Caco-2 (cell line): ENCODE measurements at regions not wholly inside any gene's neighbourhood (a gene's known extent, or its start where the extent isn't known, plus 50 kb on each side); places are given as distances from the start of the nearest gene placed in this dataset.

ENCODE experiments used
- BruUV-seq: library from RNA; stranded (reverse); fragments of 400-500 nt; replicated peaks from 2 replicates; lab custom pipeline; 2021; lab: Mats Ljungman, UMichigan
- CTCF ChIA-PET: fragments of 300-600 bp; sonication (Branson Sonifier 250); formaldehyde crosslinking; loops from one replicate; lab custom pipeline; 2022; ENCODE audit warnings: antibody characterized with exemption; lab: Charles Lee
- POLR2A ChIA-PET: fragments of 300-600 bp; sonication (Branson Sonifier 250); formaldehyde crosslinking; loops from one replicate; lab custom pipeline; 2022; ENCODE audit warnings: antibody characterized with exemption; lab: Charles Lee
- DNase-seq, 2 experiments: peaks; one replicate each; pipeline versions ENCODE4 v3.0.0 to v3.0.0-alpha.2; 2020 to 2022
- H3K27me3 ChIP-seq: replicated peaks from 2 replicates; pipeline ENCODE4 v1.6.0; 2011; ENCODE audit warnings: low read length; ENCODE audit not compliant: control insufficient read depth, insufficient read depth
- H3K36me3 ChIP-seq: 2 replicates; pipeline ENCODE4 v1.5.1; 2011; ENCODE audit warnings: low read length; ENCODE audit not compliant: control insufficient read depth, insufficient read depth
- H3K4me1 ChIP-seq: fragments of 250-450 bp; sonication (Bioruptor Pico); 2 replicates; pipeline ENCODE4 v1.5.1; 2020; ENCODE audit warnings: mild to moderate bottlenecking
- H3K4me3 ChIP-seq: 2 replicates; pipeline ENCODE4 v1.5.1; 2011; ENCODE audit warnings: low read depth, mild to moderate bottlenecking, control low read depth, low read length
- H3K9me3 ChIP-seq: fragments of 250-450 bp; sonication (Bioruptor Pico); 2 replicates; pipeline ENCODE4 v1.5.1; 2020; ENCODE audit warnings: mild to moderate bottlenecking, moderate library complexity
- H3K27ac Mint-ChIP-seq: one replicate; pipeline ENCODE4 v1.8.0; 2022; ENCODE audit warnings: mixed read lengths; ENCODE audit not compliant: unreplicated experiment
- H3K27me3 Mint-ChIP-seq: one replicate; pipeline ENCODE4 v1.8.0; 2022; ENCODE audit warnings: mixed read lengths; ENCODE audit not compliant: insufficient read depth, unreplicated experiment
- H3K36me3 Mint-ChIP-seq: one replicate; pipeline ENCODE4 v1.8.0; 2022; ENCODE audit warnings: mild to moderate bottlenecking, mixed read lengths; ENCODE audit not compliant: insufficient read depth, unreplicated experiment
- H3K4me1 Mint-ChIP-seq: one replicate; pipeline ENCODE4 v1.8.0; 2022; ENCODE audit warnings: low read depth, mixed read lengths; ENCODE audit not compliant: unreplicated experiment
- H3K4me3 Mint-ChIP-seq: one replicate; pipeline ENCODE4 v1.8.0; 2022; ENCODE audit warnings: mild to moderate bottlenecking, moderate library complexity, mixed read lengths; ENCODE audit not compliant: unreplicated experiment
- H3K9me3 Mint-ChIP-seq: one replicate; pipeline ENCODE4 v1.8.0; 2022; ENCODE audit warnings: mixed read lengths; ENCODE audit not compliant: unreplicated experiment
- intact Hi-C: fragments of 100-400 bp; cut with micrococcal nuclease; formaldehyde crosslinking; loops from one replicate; pipeline ENCODE4 v1.10.0; 2022; ENCODE audit not compliant: unreplicated experiment
- TF ChIP-seq, protein P1 (sequence below), 2 experiments: fragments of 200-600 bp in 1 of 2; IDR thresholded peaks; 1 replicate in 1 of 2; 2 replicates in 1 of 2; pipeline versions ENCODE4 v1.5.1 to v1.8.0; 2011 to 2022; ENCODE audit warnings: antibody characterized with exemption in 1 of 2, control low read depth in 1 of 2, inconsistent platforms in 1 of 2, low read depth in 1 of 2, low read length in 1 of 2, mild to moderate bottlenecking in 1 of 2, moderate library complexity in 1 of 2; ENCODE audit not compliant: insufficient read depth in 1 of 2, severe bottlenecking in 1 of 2, unreplicated experiment in 1 of 2

DNA sequence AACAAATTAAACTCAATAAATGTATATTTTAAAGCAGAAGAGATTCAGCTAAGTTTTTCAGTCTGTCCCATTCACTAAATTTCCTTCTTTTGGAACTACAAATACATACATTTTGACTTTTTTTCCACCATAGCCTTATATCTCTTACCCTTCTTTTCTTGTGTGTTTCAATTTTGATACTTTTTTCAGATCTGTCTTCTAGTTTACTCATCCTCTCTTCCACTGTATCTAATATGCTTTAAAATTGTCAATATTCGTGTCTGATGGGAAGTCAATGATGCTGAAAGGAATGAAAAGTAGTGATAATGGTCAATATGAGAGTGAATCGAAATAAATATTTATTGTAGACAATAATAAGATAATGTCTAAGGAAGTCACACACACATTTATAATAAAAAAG, 332.3 kb upstream of the KIRREL3 start:
- no peaks in the 10 kb centered on the region for H3K27me3 ChIP-seq
- peaks cover 35% of the 10 kb centered on the region for H3K9me3 Mint-ChIP-seq
- intact Hi-C loops: no loop called here
- peaks cover 18% of the 10 kb centered on the region for H3K9me3 ChIP-seq
- H3K27me3 Mint-ChIP-seq: peaks cover 7% of the 10 kb centered on the region
- CTCF ChIA-PET: no interaction called here
- no peak for DNase-seq
- H3K36me3 ChIP-seq: no peaks in the 10 kb centered on the region
- no peak overlapping the region for H3K4me3 ChIP-seq
- TF ChIP-seq, protein P1, sequence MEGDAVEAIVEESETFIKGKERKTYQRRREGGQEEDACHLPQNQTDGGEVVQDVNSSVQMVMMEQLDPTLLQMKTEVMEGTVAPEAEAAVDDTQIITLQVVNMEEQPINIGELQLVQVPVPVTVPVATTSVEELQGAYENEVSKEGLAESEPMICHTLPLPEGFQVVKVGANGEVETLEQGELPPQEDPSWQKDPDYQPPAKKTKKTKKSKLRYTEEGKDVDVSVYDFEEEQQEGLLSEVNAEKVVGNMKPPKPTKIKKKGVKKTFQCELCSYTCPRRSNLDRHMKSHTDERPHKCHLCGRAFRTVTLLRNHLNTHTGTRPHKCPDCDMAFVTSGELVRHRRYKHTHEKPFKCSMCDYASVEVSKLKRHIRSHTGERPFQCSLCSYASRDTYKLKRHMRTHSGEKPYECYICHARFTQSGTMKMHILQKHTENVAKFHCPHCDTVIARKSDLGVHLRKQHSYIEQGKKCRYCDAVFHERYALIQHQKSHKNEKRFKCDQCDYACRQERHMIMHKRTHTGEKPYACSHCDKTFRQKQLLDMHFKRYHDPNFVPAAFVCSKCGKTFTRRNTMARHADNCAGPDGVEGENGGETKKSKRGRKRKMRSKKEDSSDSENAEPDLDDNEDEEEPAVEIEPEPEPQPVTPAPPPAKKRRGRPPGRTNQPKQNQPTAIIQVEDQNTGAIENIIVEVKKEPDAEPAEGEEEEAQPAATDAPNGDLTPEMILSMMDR (IDR thresholded peaks at IDR 0.05; ENCODE audit: insufficient read depth in 1 of 2, low read depth in 1 of 2, low read length in 1 of 2, severe bottlenecking in 1 of 2, unreplicated experiment in 1 of 2): no peak
- no TSS peak for BruUV-seq
- POLR2A ChIA-PET: no interaction called here
- no peak overlapping the region for H3K4me3 Mint-ChIP-seq
- H3K36me3 Mint-ChIP-seq: no peaks in the 10 kb centered on the region
- H3K4me1 ChIP-seq: no peaks in the 10 kb centered on the region
- H3K27ac Mint-ChIP-seq: no peak overlapping the region
- H3K4me1 Mint-ChIP-seq: no peaks in the 10 kb centered on the region

DNA sequence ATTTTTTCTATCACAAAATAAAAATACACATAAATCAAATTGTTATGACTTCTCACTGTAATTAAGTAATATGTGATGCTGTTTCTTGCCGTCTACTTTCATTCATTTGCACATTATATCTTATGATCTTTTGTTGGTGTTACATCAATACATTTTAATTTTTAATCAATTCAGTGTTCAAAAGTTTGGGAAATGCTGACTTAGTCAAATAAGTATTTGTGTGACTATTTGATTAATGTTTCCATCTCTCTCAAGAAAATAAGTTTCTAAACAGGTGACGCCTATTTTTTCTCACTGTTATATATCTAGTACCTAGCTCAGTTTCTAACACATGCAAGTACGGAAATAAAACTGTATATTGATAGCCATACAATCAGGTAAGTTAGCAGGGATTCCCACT, 329.5 kb upstream of the KIRREL3 start:
- Mint-ChIP-seq H3K27me3 (peaks cover 3% of the 10 kb centered on the region), H3K4me1 (no peaks in the 10 kb centered on the region), H3K9me3 (peaks cover 26% of the 10 kb centered on the region), H3K4me3 (no peak overlapping the region), H3K36me3 (no peaks in the 10 kb centered on the region), H3K27ac (no peak overlapping the region)
- H3K4me1 ChIP-seq: no peaks in the 10 kb centered on the region
- no peak for DNase-seq
- H3K9me3 ChIP-seq: peaks cover 15% of the 10 kb centered on the region
- no peak overlapping the region for H3K4me3 ChIP-seq
- no peaks in the 10 kb centered on the region for H3K36me3 ChIP-seq
- ChIA-PET POLR2A (no interaction called here), CTCF (no interaction called here)
- no peaks in the 10 kb centered on the region for H3K27me3 ChIP-seq
- TF ChIP-seq, protein P1 (IDR thresholded peaks at IDR 0.05; ENCODE audit: insufficient read depth in 1 of 2, low read depth in 1 of 2, low read length in 1 of 2, severe bottlenecking in 1 of 2, unreplicated experiment in 1 of 2): no peak
- no TSS peak for BruUV-seq
- intact Hi-C loops: no loop called here

DNA sequence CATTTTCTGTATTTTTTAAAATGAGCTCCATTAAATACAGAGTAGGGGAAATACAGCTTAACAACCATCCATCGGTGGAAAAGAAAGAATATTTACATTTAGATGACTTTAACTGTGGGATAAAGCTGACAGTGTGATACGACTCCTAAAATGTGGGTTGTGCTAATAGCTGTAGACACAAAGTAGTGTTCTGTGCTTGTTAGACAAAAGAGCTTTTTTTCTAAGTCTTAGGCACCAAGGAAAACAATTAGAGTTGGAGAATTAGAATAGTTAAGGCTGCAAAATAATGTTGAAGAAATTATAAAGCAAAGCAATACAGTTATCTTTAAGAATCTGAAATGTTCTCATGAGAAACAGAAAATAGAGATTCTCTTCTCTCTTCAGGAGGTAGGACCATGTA, 307.7 kb upstream of the KIRREL3 start:
- POLR2A ChIA-PET: no interaction called here
- H3K36me3 Mint-ChIP-seq: no peaks in the 10 kb centered on the region
- no peak overlapping the region for H3K4me3 Mint-ChIP-seq
- peaks cover 12% of the 10 kb centered on the region for H3K9me3 Mint-ChIP-seq
- Histone ChIP-seq H3K4me3 (no peak overlapping the region), H3K36me3 (no peaks in the 10 kb centered on the region), H3K4me1 (no peaks in the 10 kb centered on the region), H3K9me3 (no peaks in the 10 kb centered on the region; the same call in 1 of the 2 replicates), H3K27me3 (no peaks in the 10 kb centered on the region)
- BruUV-seq: no TSS peak
- DNase-seq: no peak
- TF ChIP-seq, protein P1 (IDR thresholded peaks at IDR 0.05; ENCODE audit: insufficient read depth in 1 of 2, low read depth in 1 of 2, low read length in 1 of 2, severe bottlenecking in 1 of 2, unreplicated experiment in 1 of 2): no peak
- no peak overlapping the region for H3K27ac Mint-ChIP-seq
- intact Hi-C loops: no loop called here
- peaks cover 10% of the 10 kb centered on the region for H3K27me3 Mint-ChIP-seq
- H3K4me1 Mint-ChIP-seq: no peaks in the 10 kb centered on the region
- CTCF ChIA-PET: no interaction called here
